IMR-90 (cell line): ENCODE measurements at regions not wholly inside any gene's neighbourhood (a gene's known extent, or its start where the extent isn't known, plus 50 kb on each side); places are given as distances from the start of the nearest gene placed in this dataset.

Experiments used
- ATAC-seq: fragments of 200-7000 bp; cut with Tn5 transposase; 2 replicates; pipeline ENCODE4 v1.9.1; 2020; ENCODE audit warnings: low read depth, mild to moderate bottlenecking, moderate library complexity
- BruUV-seq: library from RNA; stranded (reverse); fragments of 400-500 nt; replicated peaks from 2 replicates; lab custom pipeline; 2021; lab: Mats Ljungman, UMichigan
- CTCF ChIA-PET: fragments of 300-600 bp; formaldehyde crosslinking; extraction: SDS; loops from one replicate; lab custom pipeline; 2021; ENCODE audit warnings: antibody characterized with exemption; lab: Yijun Ruan, JAX
- POLR2A ChIA-PET: fragments of 300-600 bp; sonication (Branson Sonifier 250); formaldehyde crosslinking; loops from one replicate; lab custom pipeline; 2022; ENCODE audit warnings: antibody characterized with exemption; ENCODE audit not compliant: unreplicated experiment; lab: Charles Lee
- DNase-seq: peaks from one replicate; pipeline ENCODE4 v3.0.0; 2013
- H2AFZ ChIP-seq: replicated peaks from 2 replicates; pipeline ENCODE3; 2013; ENCODE audit warnings: low read length, mild to moderate bottlenecking; ENCODE audit not compliant: poor library complexity
- H2AK5ac ChIP-seq: 2 replicates; pipeline ENCODE4 v1.6.1; 2013; ENCODE audit warnings: low read depth, low read length, inconsistent platforms
- H2AK9ac ChIP-seq: replicated peaks from 2 replicates; pipeline ENCODE3; 2013; ENCODE audit warnings: mild to moderate bottlenecking, low read depth, low read length, moderate library complexity; ENCODE audit not compliant: poor library complexity
- H2BK120ac ChIP-seq: 2 replicates; pipeline ENCODE4 v1.6.1; 2013; ENCODE audit warnings: low read depth, low read length, inconsistent platforms
- H2BK15ac ChIP-seq: 3 replicates; pipeline ENCODE4 v1.6.1; 2013; ENCODE audit warnings: low read depth, low read length, inconsistent platforms
- H2BK20ac ChIP-seq: 2 replicates; pipeline ENCODE4 v1.6.1; 2013; ENCODE audit warnings: low read depth, mild to moderate bottlenecking, inconsistent platforms, low read length, moderate library complexity
- H2BK5ac ChIP-seq: 2 replicates; pipeline ENCODE4 v1.6.1; 2013; ENCODE audit warnings: mild to moderate bottlenecking, low read depth, low read length, inconsistent platforms; ENCODE audit not compliant: poor library complexity, severe bottlenecking
- H3K14ac ChIP-seq: replicated peaks from 2 replicates; pipeline ENCODE4 v1.6.1; 2013; ENCODE audit warnings: low read depth, low read length, inconsistent platforms
- H3K18ac ChIP-seq: 2 replicates; pipeline ENCODE4 v1.6.1; 2013; ENCODE audit warnings: low read depth, low read length, control low read depth
- H3K23ac ChIP-seq: 2 replicates; pipeline ENCODE4 v1.6.1; 2013; ENCODE audit warnings: low read depth, low read length, inconsistent platforms
- H3K27ac ChIP-seq: 2 replicates; pipeline ENCODE4 v1.5.1; 2013; ENCODE audit warnings: mild to moderate bottlenecking, control low read depth, low read length; ENCODE audit not compliant: insufficient read depth
- H3K27me3 ChIP-seq: 2 replicates; pipeline ENCODE4 v1.6.1; 2013; ENCODE audit warnings: low read length; ENCODE audit not compliant: control insufficient read depth, insufficient read depth
- H3K36me3 ChIP-seq: 2 replicates; pipeline ENCODE4 v1.6.1; 2013; ENCODE audit warnings: low read length, mixed read lengths; ENCODE audit not compliant: control insufficient read depth, insufficient read depth
- H3K4ac ChIP-seq: 2 replicates; pipeline ENCODE4 v1.6.1; 2013; ENCODE audit warnings: low read depth, low read length, inconsistent platforms
- H3K4me1 ChIP-seq: 2 replicates; pipeline ENCODE4 v1.6.1; 2013; ENCODE audit warnings: low read length, mixed read lengths; ENCODE audit not compliant: control insufficient read depth, insufficient read depth
- H3K4me2 ChIP-seq: 2 replicates; pipeline ENCODE4 v1.6.1; 2013; ENCODE audit warnings: low read depth, mild to moderate bottlenecking, control low read depth, low read length, moderate library complexity
- H3K4me3 ChIP-seq: 2 replicates; pipeline ENCODE4 v1.5.1; 2013; ENCODE audit warnings: low read depth, mild to moderate bottlenecking, control low read depth, low read length, moderate library complexity; ENCODE audit not compliant: insufficient read depth
- H3K56ac ChIP-seq: 2 replicates; pipeline ENCODE4 v1.6.1; 2013; ENCODE audit warnings: low read length, inconsistent platforms; ENCODE audit not compliant: insufficient read depth; ENCODE audit errors: extremely low read depth
- H3K79me1 ChIP-seq, 2 experiments: 2 replicates each; pipeline ENCODE4 v1.6.1; 2013; ENCODE audit warnings: low read length in 2 of 2, inconsistent platforms in 1 of 2, low read depth in 1 of 2
- H3K9ac ChIP-seq: 2 replicates; pipeline ENCODE4 v1.6.1; 2013; ENCODE audit warnings: low read depth, low read length, control low read depth
- H3K9me1 ChIP-seq: 2 replicates; pipeline ENCODE4 v1.6.1; 2013; ENCODE audit warnings: low read length, inconsistent platforms; ENCODE audit not compliant: insufficient read depth
- H3K9me3 ChIP-seq: 2 replicates; pipeline ENCODE4 v1.6.1; 2013; ENCODE audit warnings: low read length; ENCODE audit not compliant: control insufficient read depth, insufficient read depth
- H4K20me1 ChIP-seq: 2 replicates; pipeline ENCODE4 v1.6.1; 2013; ENCODE audit warnings: low read length, inconsistent platforms; ENCODE audit not compliant: insufficient read depth
- H4K5ac ChIP-seq: 2 replicates; pipeline ENCODE4 v1.6.1; 2013; ENCODE audit warnings: mild to moderate bottlenecking, low read depth, low read length, control low read depth
- H4K8ac ChIP-seq, 2 experiments: 2 replicates each; pipeline ENCODE4 v1.6.1; 2013; ENCODE audit warnings: low read depth in 2 of 2, low read length in 2 of 2, control low read depth in 1 of 2, inconsistent platforms in 1 of 2
- H4K91ac ChIP-seq: 2 replicates; pipeline ENCODE4 v1.6.1; 2013; ENCODE audit warnings: low read depth, low read length, inconsistent platforms; ENCODE audit not compliant: insufficient read depth
- BHLHE40 ChIP-seq: fragments of 150-350 bp; IDR thresholded peaks from 2 replicates; pipeline ENCODE4 v1.6.1; 2016; ENCODE audit warnings: mild to moderate bottlenecking, low read depth, low read length
- CEBPB ChIP-seq: IDR thresholded peaks from 2 replicates; pipeline ENCODE4 v1.6.1; 2012; ENCODE audit warnings: low read depth, low read length, improper control_type of control experiment
- CHD1 ChIP-seq: IDR thresholded peaks from 2 replicates; pipeline ENCODE4 v1.6.1; 2012; ENCODE audit warnings: low read depth, low read length, improper control_type of control experiment
- CTCF ChIP-seq: conservative IDR thresholded peaks from 2 replicates; pipeline ENCODE4 v1.5.1; 2012; ENCODE audit warnings: mild to moderate bottlenecking, low read depth, low read length, improper control_type of control experiment
- ELK1 ChIP-seq: fragments of 150-350 bp; IDR thresholded peaks from 2 replicates; pipeline ENCODE4 v1.6.1; 2016; ENCODE audit warnings: low read depth, mild to moderate bottlenecking, low read length, moderate library complexity, borderline replicate concordance
- FOS ChIP-seq: fragments of 150-350 bp; IDR thresholded peaks from 2 replicates; pipeline ENCODE4 v1.6.1; 2016; ENCODE audit warnings: low read depth, low read length
- MAFK ChIP-seq: IDR thresholded peaks from 2 replicates; pipeline ENCODE4 v1.6.1; 2012; ENCODE audit warnings: low read depth, low read length, improper control_type of control experiment
- MAZ ChIP-seq: IDR thresholded peaks from 2 replicates; pipeline ENCODE4 v1.6.1; 2012; ENCODE audit warnings: low read depth, mild to moderate bottlenecking, low read length, improper control_type of control experiment, moderate library complexity, borderline replicate concordance
- MXI1 ChIP-seq: IDR thresholded peaks from 2 replicates; pipeline ENCODE4 v1.6.1; 2012; ENCODE audit warnings: low read depth, mild to moderate bottlenecking, low read length, moderate library complexity, borderline replicate concordance
- NFE2L2 ChIP-seq: fragments of 150-350 bp; IDR thresholded peaks from 2 replicates; pipeline ENCODE4 v1.6.1; 2016; ENCODE audit warnings: low read depth, mild to moderate bottlenecking, low read length
- POLR2A ChIP-seq: IDR thresholded peaks from 2 replicates; pipeline ENCODE4 v1.6.1; 2012; ENCODE audit warnings: mild to moderate bottlenecking, low read depth, low read length
- RAD21 ChIP-seq: IDR thresholded peaks from 2 replicates; pipeline ENCODE4 v1.6.1; 2012; ENCODE audit warnings: low read length, improper control_type of control experiment
- RCOR1 ChIP-seq: IDR thresholded peaks from 2 replicates; pipeline ENCODE4 v1.6.1; 2012; ENCODE audit warnings: mild to moderate bottlenecking, low read length, improper control_type of control experiment; ENCODE audit not compliant: insufficient replicate concordance
- RFX5 ChIP-seq: IDR thresholded peaks from 2 replicates; pipeline ENCODE4 v1.8.0; 2012; ENCODE audit warnings: low read depth, mild to moderate bottlenecking, low read length, moderate library complexity
- SMC3 ChIP-seq: fragments of 150-350 bp; IDR thresholded peaks from 2 replicates; pipeline ENCODE4 v1.6.1; 2016; ENCODE audit warnings: low read depth, mild to moderate bottlenecking, antibody characterized with exemption, low read length, moderate library complexity
- WGBS, 2 experiments: methylation state at CpG; one replicate each; pipeline versions ENCODE4 v1.1.5 to v1.1.7; 2013; ENCODE audit warnings: missing lambda C conversion rate in 2 of 2; ENCODE audit not compliant: insufficient read length in 1 of 2; ENCODE audit errors: extremely low coverage in 2 of 2; 5-methylcytosine and 5-hydroxymethylcytosine counted together
- dilution Hi-C: fragments of 300-500 bp; cut with HindIII; formaldehyde crosslinking; loops from one replicate; pipeline ENCODE4 v1.14.3; 2018; ENCODE audit warnings: low sequenced_read_pairs; ENCODE audit not compliant: unreplicated experiment
- in situ Hi-C: fragments of 300-500 bp; cut with MboI; formaldehyde crosslinking; loops from 3 replicates; pipeline ENCODE4 v1.14.3; 2019; ENCODE audit warnings: low sequenced_read_pairs, inconsistent platforms, mixed read lengths
- intact Hi-C: fragments of 100-400 bp; cut with micrococcal nuclease; formaldehyde crosslinking; loops from 2 replicates; pipeline ENCODE4 v1.10.0; 2022
- TF ChIP-seq, protein P1 (sequence below): fragments of 150-350 bp; IDR thresholded peaks from 2 replicates; pipeline ENCODE4 v1.6.1; 2017; ENCODE audit warnings: mild to moderate bottlenecking, antibody characterized with exemption, low read length, low read depth

DNA sequence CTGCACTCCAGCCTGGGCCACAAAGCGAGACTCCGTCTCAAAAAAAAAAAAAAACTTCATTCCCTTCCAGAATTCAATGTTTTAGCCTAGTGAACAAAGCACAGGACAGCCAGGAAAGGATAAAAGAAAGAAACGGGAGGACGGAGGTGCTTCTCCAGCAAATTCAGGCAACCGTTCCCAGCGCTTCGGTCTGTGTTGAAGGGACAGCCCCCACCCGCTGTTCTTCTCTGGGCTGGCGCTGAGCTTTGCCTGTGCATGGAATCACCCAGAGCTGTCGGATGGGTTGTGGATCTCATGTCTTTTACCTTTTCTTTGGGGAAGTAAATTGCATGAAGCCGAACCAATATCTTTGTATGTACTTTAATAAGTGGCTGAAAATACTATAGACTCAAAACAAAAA lies 248.4 kb upstream of the IRX2 start:
- H2BK20ac ChIP-seq: no peak overlapping the region
- no peak overlapping the region for H2AK9ac ChIP-seq
- H4K5ac ChIP-seq: no peak overlapping the region
- no peak overlapping the region for H3K9ac ChIP-seq
- CTCF ChIA-PET: no interaction called here
- H4K91ac ChIP-seq: no peak overlapping the region
- POLR2A ChIA-PET: no interaction called here
- TF ChIP-seq RCOR1 (no peak), ELK1 (no peak), POLR2A (no peak), BHLHE40 (no peak), MAFK (no peak), RAD21 (no peak), MAZ (no peak), CTCF (no peak), CHD1 (no peak), FOS (no peak), SMC3 (no peak), CEBPB (no peak), RFX5 (no peak), NFE2L2 (no peak), MXI1 (no peak)
- TF ChIP-seq, protein P1, sequence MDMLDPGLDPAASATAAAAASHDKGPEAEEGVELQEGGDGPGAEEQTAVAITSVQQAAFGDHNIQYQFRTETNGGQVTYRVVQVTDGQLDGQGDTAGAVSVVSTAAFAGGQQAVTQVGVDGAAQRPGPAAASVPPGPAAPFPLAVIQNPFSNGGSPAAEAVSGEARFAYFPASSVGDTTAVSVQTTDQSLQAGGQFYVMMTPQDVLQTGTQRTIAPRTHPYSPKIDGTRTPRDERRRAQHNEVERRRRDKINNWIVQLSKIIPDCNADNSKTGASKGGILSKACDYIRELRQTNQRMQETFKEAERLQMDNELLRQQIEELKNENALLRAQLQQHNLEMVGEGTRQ: no peak
- H3K18ac ChIP-seq: no peak overlapping the region
- ATAC-seq: no peak
- no peak overlapping the region for H4K8ac ChIP-seq
- no peak overlapping the region for H3K56ac ChIP-seq
- peaks cover 47% of the 10 kb centered on the region for H3K9me3 ChIP-seq
- no peak overlapping the region for H3K27ac ChIP-seq
- in situ Hi-C loops: no loop called here
- DNase-seq: no peak
- no peak overlapping the region for H3K4me3 ChIP-seq
- H3K23ac ChIP-seq: no peak overlapping the region
- WGBS, 2 experiments: no CpG with 5 or more reads among the region's 11 CpGs
- no peak overlapping the region for H3K4ac ChIP-seq
- H2BK15ac ChIP-seq: no peak overlapping the region
- H3K4me2 ChIP-seq: no peak overlapping the region
- H3K4me1 ChIP-seq: no peaks in the 10 kb centered on the region
- intact Hi-C loops: no loop called here
- H4K20me1 ChIP-seq: no peaks in the 10 kb centered on the region
- no peaks in the 10 kb centered on the region for H3K36me3 ChIP-seq
- H3K9me1 ChIP-seq: no peaks in the 10 kb centered on the region
- dilution Hi-C loops: no loop called here
- H2BK5ac ChIP-seq: no peak overlapping the region
- H3K27me3 ChIP-seq: no peaks in the 10 kb centered on the region
- H3K14ac ChIP-seq: no peak overlapping the region
- no peak overlapping the region for H2AK5ac ChIP-seq
- no peak overlapping the region for H2AFZ ChIP-seq
- no peaks in the 10 kb centered on the region for H3K79me1 ChIP-seq
- no TSS peak for BruUV-seq
- H2BK120ac ChIP-seq: no peak overlapping the region
